Mesendoderm (in vitro differentiated cells): ENCODE measurements at regions not wholly inside any gene's neighbourhood (a gene's known extent, or its start where the extent isn't known, plus 50 kb on each side); places are given as distances from the start of the nearest gene placed in this dataset.

ENCODE experiments used
- DNase-seq: peaks from one replicate; pipeline ENCODE4 v3.0.0; 2013
- H2AK5ac ChIP-seq: 2 replicates; pipeline ENCODE4 v1.6.1; 2013; ENCODE audit warnings: low read length, inconsistent platforms
- H2BK120ac ChIP-seq: 2 replicates; pipeline ENCODE4 v1.6.1; 2013; ENCODE audit warnings: low read depth, mild to moderate bottlenecking, low read length, moderate library complexity, mixed read lengths
- H2BK15ac ChIP-seq: replicated peaks from 2 replicates; pipeline ENCODE4 v1.6.1; 2013; ENCODE audit warnings: low read depth, mild to moderate bottlenecking, moderate library complexity
- H2BK5ac ChIP-seq: 2 replicates; pipeline ENCODE4 v1.6.1; 2013; ENCODE audit warnings: low read length, inconsistent platforms
- H3K18ac ChIP-seq: 2 replicates; pipeline ENCODE4 v1.6.1; 2013; ENCODE audit warnings: mild to moderate bottlenecking, low read length, mixed read lengths
- H3K23ac ChIP-seq: one replicate; pipeline ENCODE4 v1.6.1; 2013; ENCODE audit warnings: low read length
- H3K27ac ChIP-seq: 2 replicates; pipeline ENCODE4 v1.5.1; 2013; ENCODE audit warnings: low read depth, mild to moderate bottlenecking, inconsistent platforms, low read length, moderate library complexity
- H3K27me3 ChIP-seq: 2 replicates; pipeline ENCODE4 v1.6.1; 2013; ENCODE audit warnings: low read length, control low read depth, mild to moderate bottlenecking, inconsistent platforms; ENCODE audit not compliant: insufficient read depth, poor library complexity
- H3K36me3 ChIP-seq: 2 replicates; pipeline ENCODE4 v1.6.1; 2013; ENCODE audit warnings: low read length, inconsistent platforms; ENCODE audit not compliant: control insufficient read depth, insufficient read depth
- H3K4ac ChIP-seq: one replicate; pipeline ENCODE4 v1.6.1; 2013; ENCODE audit warnings: low read depth, mild to moderate bottlenecking, low read length, moderate library complexity
- H3K4me1 ChIP-seq: 2 replicates; pipeline ENCODE4 v1.6.1; 2013; ENCODE audit warnings: low read depth, low read length, inconsistent platforms; ENCODE audit not compliant: control insufficient read depth
- H3K4me2 ChIP-seq: 2 replicates; pipeline ENCODE4 v1.6.1; 2013; ENCODE audit warnings: low read length
- H3K4me3 ChIP-seq: 2 replicates; pipeline ENCODE4 v1.5.1; 2013; ENCODE audit warnings: mild to moderate bottlenecking, low read length
- H3K56ac ChIP-seq: one replicate; pipeline ENCODE4 v1.6.1; 2013; ENCODE audit warnings: low read length
- H3K79me1 ChIP-seq: 2 replicates; pipeline ENCODE4 v1.6.1; 2013; ENCODE audit warnings: low read length, inconsistent platforms
- H3K79me2 ChIP-seq: 2 replicates; pipeline ENCODE4 v1.6.1; 2013; ENCODE audit warnings: mild to moderate bottlenecking, low read length; ENCODE audit not compliant: control insufficient read depth, insufficient read depth
- H3K9ac ChIP-seq: 2 replicates; pipeline ENCODE4 v1.6.1; 2013; ENCODE audit warnings: low read length, inconsistent platforms
- H4K5ac ChIP-seq: one replicate; pipeline ENCODE4 v1.6.1; 2013; ENCODE audit warnings: low read length
- H4K8ac ChIP-seq: one replicate; pipeline ENCODE4 v1.6.1; 2013; ENCODE audit warnings: low read depth, mild to moderate bottlenecking, control low read depth, low read length, moderate library complexity
- WGBS: extraction: QIAGEN DNeasy Blood & Tissue Kit; methylation state at CpG from one replicate; pipeline ENCODE4 v1.1.7; 2013; ENCODE audit warnings: low lambda C conversion rate, missing lambda C conversion rate; ENCODE audit not compliant: insufficient coverage; ENCODE audit errors: extremely low coverage; 5-methylcytosine and 5-hydroxymethylcytosine counted together

GRCh38 chr2:57160976-57161375 lies 885.6 kb upstream of the VRK2 start:
- Histone ChIP-seq H3K79me1 (no peaks in the 10 kb centered on the region), H3K9ac (no peak overlapping the region), H3K18ac (no peak overlapping the region), H4K5ac (no peak overlapping the region), H3K4ac (no peak overlapping the region), H3K4me2 (no peak overlapping the region), H3K4me3 (no peak overlapping the region), H4K8ac (no peak overlapping the region), H3K23ac (no peak overlapping the region), H2AK5ac (no peak overlapping the region), H3K56ac (no peak overlapping the region), H3K36me3 (no peaks in the 10 kb centered on the region), H2BK120ac (no peak overlapping the region), H3K27me3 (no peaks in the 10 kb centered on the region), H2BK15ac (no peak overlapping the region), H2BK5ac (no peak overlapping the region), H3K27ac (no peak overlapping the region), H3K79me2 (no peaks in the 10 kb centered on the region), H3K4me1 (no peaks in the 10 kb centered on the region)
- WGBS = no CpG with 5 or more reads among the region's 2 CpGs
- DNase-seq = no peak

- H3K27me3 ChIP-seq = no peaks in the 10 kb centered on the region
- no peaks in the 10 kb centered on the region for H3K4me1 ChIP-seq
- H3K4me2 ChIP-seq = no peak overlapping the region
- no peak overlapping the region for H4K8ac ChIP-seq
- H3K4ac ChIP-seq = no peak overlapping the region
- no peaks in the 10 kb centered on the region for H3K79me1 ChIP-seq
- no peak overlapping the region for H3K9ac ChIP-seq
- H3K56ac ChIP-seq = no peak overlapping the region
- no CpG with 5 or more reads among the region's 1 CpG for WGBS
- H4K5ac ChIP-seq = no peak overlapping the region
- no peaks in the 10 kb centered on the region for H3K36me3 ChIP-seq
- H3K18ac ChIP-seq = no peak overlapping the region
- H2BK15ac ChIP-seq = no peak overlapping the region
- H2AK5ac ChIP-seq = no peak overlapping the region
- no peak overlapping the region for H2BK5ac ChIP-seq
- no peak for DNase-seq
- H3K79me2 ChIP-seq = no peaks in the 10 kb centered on the region
- H3K4me3 ChIP-seq = no peak overlapping the region
- no peak overlapping the region for H3K27ac ChIP-seq
- H3K23ac ChIP-seq = no peak overlapping the region
- no peak overlapping the region for H2BK120ac ChIP-seq
Measured at GRCh38 chr2:57177176-57177575, 869.4 kb upstream of the VRK2 start.

DNA sequence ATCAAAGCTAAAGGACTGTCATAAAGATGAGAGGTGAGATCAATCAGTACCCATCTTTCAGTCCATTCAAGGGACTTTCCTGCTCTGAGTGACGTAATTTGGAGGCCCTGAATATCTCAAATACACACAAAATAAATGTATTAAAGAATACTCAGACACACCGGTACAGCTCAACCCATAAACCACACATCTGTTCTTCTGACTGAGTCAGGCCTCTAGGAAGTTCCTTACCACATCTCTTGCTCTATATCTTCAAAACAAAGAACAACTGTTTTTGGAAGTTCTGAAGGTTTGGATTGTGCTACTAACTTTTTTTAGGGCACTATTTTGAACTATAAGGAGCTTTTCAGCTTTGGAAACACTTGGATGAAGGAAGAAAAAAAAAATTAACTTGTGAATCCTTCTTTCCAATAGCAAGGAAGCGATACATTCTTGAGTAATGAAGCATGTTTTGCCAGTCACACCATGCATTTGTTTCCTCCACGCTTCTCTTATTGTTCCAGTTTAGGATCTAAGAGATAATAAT lies 866.5 kb upstream of the VRK2 start:
- no CpG with 5 or more reads among the region's 4 CpGs for WGBS

DNA sequence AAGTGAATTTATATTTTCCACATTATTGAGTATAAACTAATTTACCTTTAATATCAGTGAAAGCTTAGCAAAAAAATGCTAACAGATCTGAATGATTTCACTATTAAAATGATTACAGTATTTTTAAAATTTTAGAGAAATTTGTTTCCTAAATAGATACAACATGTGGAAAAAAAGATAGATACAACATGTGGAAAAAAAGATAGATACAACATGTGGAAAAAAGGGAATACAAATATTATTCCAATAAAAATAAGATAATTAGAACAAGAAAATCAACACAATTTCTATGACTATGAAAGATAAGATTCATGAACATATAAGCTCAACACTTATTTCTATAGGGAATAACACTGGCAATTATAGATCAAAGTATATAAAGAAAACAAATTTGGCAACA lies 865.9 kb upstream of the VRK2 start:
- no peaks in the 10 kb centered on the region for H3K79me1 ChIP-seq
- H3K18ac ChIP-seq = no peak overlapping the region
- H4K8ac ChIP-seq = no peak overlapping the region
- H2AK5ac ChIP-seq = no peak overlapping the region
- H3K79me2 ChIP-seq = no peaks in the 10 kb centered on the region
- H3K36me3 ChIP-seq = no peaks in the 10 kb centered on the region
- H2BK120ac ChIP-seq = no peak overlapping the region
- no peak overlapping the region for H2BK5ac ChIP-seq
- no peaks in the 10 kb centered on the region for H3K4me1 ChIP-seq
- H3K9ac ChIP-seq = no peak overlapping the region
- H3K23ac ChIP-seq = no peak overlapping the region
- H3K27ac ChIP-seq = no peak overlapping the region
- H4K5ac ChIP-seq = no peak overlapping the region
- H3K27me3 ChIP-seq = no peaks in the 10 kb centered on the region
- no peak overlapping the region for H3K4me2 ChIP-seq
- no peak overlapping the region for H2BK15ac ChIP-seq
- no peak overlapping the region for H3K4ac ChIP-seq
- H3K4me3 ChIP-seq = no peak overlapping the region
- no peak for DNase-seq
- H3K56ac ChIP-seq = no peak overlapping the region

More for the DNA sequence above, 866.5 kb upstream of the VRK2 start:
- H2AK5ac ChIP-seq = no peak overlapping the region
- H2BK15ac ChIP-seq = no peak overlapping the region
- H3K4me3 ChIP-seq = no peak overlapping the region
- H3K79me1 ChIP-seq = no peaks in the 10 kb centered on the region
- H4K8ac ChIP-seq = no peak overlapping the region
- DNase-seq = peak; percentile 21
- no peaks in the 10 kb centered on the region for H3K4me1 ChIP-seq
- H3K23ac ChIP-seq = no peak overlapping the region
- H3K27ac ChIP-seq = no peak overlapping the region
- no peaks in the 10 kb centered on the region for H3K27me3 ChIP-seq
- no peak overlapping the region for H4K5ac ChIP-seq
- no peak overlapping the region for H3K9ac ChIP-seq
- no peak overlapping the region for H3K4ac ChIP-seq
- H3K79me2 ChIP-seq = no peaks in the 10 kb centered on the region
- no peaks in the 10 kb centered on the region for H3K36me3 ChIP-seq
- H3K56ac ChIP-seq = no peak overlapping the region
- H2BK5ac ChIP-seq = no peak overlapping the region
- H2BK120ac ChIP-seq = no peak overlapping the region
- H3K18ac ChIP-seq = no peak overlapping the region
- H3K4me2 ChIP-seq = no peak overlapping the region

DNA sequence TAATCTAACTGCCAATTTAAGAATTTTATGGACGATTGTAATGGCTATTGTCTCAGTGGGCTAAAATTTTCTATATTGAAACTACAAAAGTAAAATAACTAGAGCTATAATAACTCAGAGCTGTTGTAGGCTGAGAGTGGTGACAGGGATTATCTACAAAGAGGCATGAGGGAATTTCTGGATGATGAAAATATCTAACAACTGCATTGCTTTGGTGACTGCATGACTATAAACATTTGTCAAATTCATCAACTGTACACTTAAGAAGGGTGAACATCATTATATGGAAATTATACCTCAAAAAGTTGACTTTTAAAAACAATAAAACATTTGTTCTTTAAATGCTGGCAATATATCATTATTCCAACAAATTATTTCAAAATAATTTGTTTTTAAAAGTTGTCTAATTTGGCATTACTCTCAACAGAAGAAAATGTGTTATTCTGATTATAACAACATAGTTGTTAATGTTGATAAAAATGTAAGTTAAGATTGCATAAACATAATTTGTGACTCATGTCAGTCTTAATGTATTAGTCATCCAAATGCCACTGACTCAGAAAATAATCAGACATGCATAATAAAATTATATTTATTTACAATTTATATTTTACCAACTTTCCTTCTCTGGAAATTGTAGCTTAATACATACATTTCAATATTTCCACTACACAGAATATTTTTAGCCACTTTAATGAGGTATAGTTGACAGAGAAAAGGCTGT lies 865.1 kb upstream of the VRK2 start:
- Histone ChIP-seq H3K27me3 (no peaks in the 10 kb centered on the region), H3K9ac (no peak overlapping the region), H3K4me3 (no peak overlapping the region), H3K4me1 (no peaks in the 10 kb centered on the region), H2BK15ac (no peak overlapping the region), H3K36me3 (no peaks in the 10 kb centered on the region), H2BK120ac (no peak overlapping the region), H3K79me1 (no peaks in the 10 kb centered on the region), H3K4ac (no peak overlapping the region), H3K79me2 (no peaks in the 10 kb centered on the region), H3K4me2 (no peak overlapping the region), H4K5ac (no peak overlapping the region), H3K23ac (no peak overlapping the region), H4K8ac (no peak overlapping the region), H2AK5ac (no peak overlapping the region), H2BK5ac (no peak overlapping the region), H3K18ac (no peak overlapping the region), H3K56ac (no peak overlapping the region), H3K27ac (no peak overlapping the region)
- WGBS = no CpG with 5 or more reads among the region's 1 CpG
- no peak for DNase-seq

DNA sequence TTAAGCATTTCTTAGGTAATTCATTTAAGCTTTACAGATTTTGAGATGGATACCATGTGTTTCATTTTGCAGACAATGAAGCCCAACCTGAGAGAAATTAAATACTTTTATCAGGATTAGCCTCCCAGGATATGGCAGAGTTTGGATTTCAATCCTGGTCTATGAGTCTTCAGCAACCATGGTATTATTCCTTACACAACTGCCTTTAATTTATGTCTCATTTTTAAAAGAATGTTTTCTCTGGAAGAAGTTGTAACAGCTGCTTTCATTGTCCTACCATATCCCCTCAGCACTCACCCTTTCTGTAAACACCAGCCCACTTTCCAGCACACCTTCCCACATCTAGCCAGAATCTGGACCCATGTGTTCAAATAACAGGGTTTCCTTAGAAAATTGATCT lies 863.7 kb upstream of the VRK2 start:
- H3K4me1 ChIP-seq = no peaks in the 10 kb centered on the region
- H2BK5ac ChIP-seq = no peak overlapping the region
- no peak overlapping the region for H4K8ac ChIP-seq
- H3K79me1 ChIP-seq = no peaks in the 10 kb centered on the region
- no peak overlapping the region for H2BK15ac ChIP-seq
- H3K4me3 ChIP-seq = no peak overlapping the region
- no peak overlapping the region for H3K23ac ChIP-seq
- no peak overlapping the region for H4K5ac ChIP-seq
- DNase-seq = no peak
- H3K27me3 ChIP-seq = no peaks in the 10 kb centered on the region
- no peak overlapping the region for H3K18ac ChIP-seq
- H2BK120ac ChIP-seq = no peak overlapping the region
- no peaks in the 10 kb centered on the region for H3K79me2 ChIP-seq
- H3K9ac ChIP-seq = no peak overlapping the region
- H3K56ac ChIP-seq = no peak overlapping the region
- H2AK5ac ChIP-seq = no peak overlapping the region
- H3K27ac ChIP-seq = no peak overlapping the region
- H3K4ac ChIP-seq = no peak overlapping the region
- H3K4me2 ChIP-seq = no peak overlapping the region
- H3K36me3 ChIP-seq = no peaks in the 10 kb centered on the region
